ENCODE measurements at regions not wholly inside any gene's neighbourhood (a gene's known extent, or its start where the extent isn't known, plus 50 kb on each side); places are given as distances from the start of the nearest gene placed in this dataset.

GRCh38 chr1:218878369-218878768 lies 295.3 kb upstream of the LYPLAL1 start:
- intact Hi-C loops (cut with DNase I): no loop called here
- WGBS, 3 donors: 91 to 96% (median 96%) methylated on average over 1 of the region's 1 CpG
- TF ChIP-seq, protein P1, sequence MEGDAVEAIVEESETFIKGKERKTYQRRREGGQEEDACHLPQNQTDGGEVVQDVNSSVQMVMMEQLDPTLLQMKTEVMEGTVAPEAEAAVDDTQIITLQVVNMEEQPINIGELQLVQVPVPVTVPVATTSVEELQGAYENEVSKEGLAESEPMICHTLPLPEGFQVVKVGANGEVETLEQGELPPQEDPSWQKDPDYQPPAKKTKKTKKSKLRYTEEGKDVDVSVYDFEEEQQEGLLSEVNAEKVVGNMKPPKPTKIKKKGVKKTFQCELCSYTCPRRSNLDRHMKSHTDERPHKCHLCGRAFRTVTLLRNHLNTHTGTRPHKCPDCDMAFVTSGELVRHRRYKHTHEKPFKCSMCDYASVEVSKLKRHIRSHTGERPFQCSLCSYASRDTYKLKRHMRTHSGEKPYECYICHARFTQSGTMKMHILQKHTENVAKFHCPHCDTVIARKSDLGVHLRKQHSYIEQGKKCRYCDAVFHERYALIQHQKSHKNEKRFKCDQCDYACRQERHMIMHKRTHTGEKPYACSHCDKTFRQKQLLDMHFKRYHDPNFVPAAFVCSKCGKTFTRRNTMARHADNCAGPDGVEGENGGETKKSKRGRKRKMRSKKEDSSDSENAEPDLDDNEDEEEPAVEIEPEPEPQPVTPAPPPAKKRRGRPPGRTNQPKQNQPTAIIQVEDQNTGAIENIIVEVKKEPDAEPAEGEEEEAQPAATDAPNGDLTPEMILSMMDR (IDR thresholded peaks at IDR 0.05): no peak
- TF ChIP-seq POLR2A (IDR thresholded peaks at IDR 0.05): no peak
- DNase-seq: no peak
- H3K4me1 ChIP-seq (ENCODE audit: insufficient read depth): peaks cover 7% of the 10 kb centered on the region
- no peaks in the 10 kb centered on the region for H3K36me3 ChIP-seq
- H3K27ac ChIP-seq: no peak overlapping the region
- no peak overlapping the region for H3K4me3 ChIP-seq
- H3K9me3 ChIP-seq: no peaks in the 10 kb centered on the region
- no peaks in the 10 kb centered on the region for H3K27me3 ChIP-seq

- 11 to 29% (median 13%) methylated on average over 5 of the region's 5 CpGs for WGBS, 3 donors
Measured at GRCh38 chr1:218880484-218881060, 293.1 kb upstream of the LYPLAL1 start.

GRCh38 chr1:218882454-218882853 lies 291.2 kb upstream of the LYPLAL1 start:
- TF ChIP-seq EP300 (IDR thresholded peaks at IDR 0.05): no peak
- TF ChIP-seq, protein P1 (IDR thresholded peaks at IDR 0.05): no peak
- no peak for TF ChIP-seq POLR2A (IDR thresholded peaks at IDR 0.05)
- intact Hi-C loops (cut with DNase I): no loop called here
- DNase-seq: no peak

More at GRCh38 chr1:218880484-218881060, 293.1 kb upstream of the LYPLAL1 start:
- intact Hi-C loops (cut with DNase I): no loop called here
- no peak overlapping the region for H3K27ac ChIP-seq
- no peaks in the 10 kb centered on the region for H3K9me3 ChIP-seq
- no peak overlapping the region for H3K4me3 ChIP-seq
- peaks cover 7% of the 10 kb centered on the region for H3K4me1 ChIP-seq (ENCODE audit: insufficient read depth)
- H3K27me3 ChIP-seq: no peaks in the 10 kb centered on the region
- H3K36me3 ChIP-seq: no peaks in the 10 kb centered on the region
- peak in 3 of 5 donors; percentile 20 to 48 (median 48) for DNase-seq
- TF ChIP-seq EP300 (IDR thresholded peaks at IDR 0.05) (no peak), POLR2A (IDR thresholded peaks at IDR 0.05) (no peak)
- TF ChIP-seq, protein P1 (IDR thresholded peaks at IDR 0.05): no peak

GRCh38 chr1:218886101-218886871 lies 287.4 kb upstream of the LYPLAL1 start:
- TF ChIP-seq, protein P1 (IDR thresholded peaks at IDR 0.05): no peak
- no peak for TF ChIP-seq EP300 (IDR thresholded peaks at IDR 0.05)
- TF ChIP-seq POLR2A (IDR thresholded peaks at IDR 0.05): no peak
- Histone ChIP-seq H3K9me3 (no peaks in the 10 kb centered on the region), H3K4me1 (ENCODE audit: insufficient read depth) (no peaks in the 10 kb centered on the region), H3K27me3 (no peaks in the 10 kb centered on the region), H3K27ac (no peak overlapping the region), H3K36me3 (no peaks in the 10 kb centered on the region), H3K4me3 (no peak overlapping the region)
- 19 to 25% (median 23%) methylated on average over 6 of the region's 6 CpGs for WGBS, 3 donors
- peak; percentile 56 to 80 (median 68) for DNase-seq
- intact Hi-C loops (cut with DNase I): no loop called here

More at GRCh38 chr1:218882454-218882853, 291.2 kb upstream of the LYPLAL1 start:
- H3K9me3 ChIP-seq: no peaks in the 10 kb centered on the region
- H3K4me1 ChIP-seq (ENCODE audit: insufficient read depth): peaks cover 7% of the 10 kb centered on the region
- H3K4me3 ChIP-seq: no peak overlapping the region
- no peaks in the 10 kb centered on the region for H3K36me3 ChIP-seq
- no peaks in the 10 kb centered on the region for H3K27me3 ChIP-seq
- H3K27ac ChIP-seq: no peak overlapping the region
- WGBS, 3 donors: 95 to 98% (median 97%) methylated on average over 6 of the region's 6 CpGs

All from ovary (tissue), 7 donors.